ENCODE measurements at regions not wholly inside any gene's neighbourhood (a gene's known extent, or its start where the extent isn't known, plus 50 kb on each side); places are given as distances from the start of the nearest gene placed in this dataset.

DNA sequence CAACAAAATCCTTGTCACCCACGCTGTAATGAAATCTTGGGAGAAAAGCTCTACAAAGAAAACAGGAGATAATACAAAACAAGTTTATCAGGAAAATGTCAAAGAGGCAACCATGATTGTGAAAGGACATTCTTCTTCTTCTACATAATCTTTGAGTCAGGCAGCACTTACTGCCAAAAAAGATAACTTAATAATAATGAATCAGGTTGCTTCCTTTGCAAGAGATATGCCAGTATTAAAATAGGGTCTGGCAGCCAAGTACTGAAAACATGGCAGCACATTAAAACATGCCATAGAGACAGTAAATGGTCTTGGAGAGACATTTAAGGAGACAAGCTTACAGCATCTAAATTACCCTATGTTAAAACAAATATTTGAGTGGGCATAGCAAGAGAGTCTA lies 1573.4 kb downstream of the EFNA5 start:
- TF ChIP-seq GATA2 (IDR thresholded peaks at IDR 0.05; ENCODE audit: low read depth, low read length) (no peak), GATA3 (IDR thresholded peaks at IDR 0.05; ENCODE audit: low read depth, low read length) (no peak)
